IMR-90 (cell line): ENCODE measurements at regions not wholly inside any gene's neighbourhood (a gene's known extent, or its start where the extent isn't known, plus 50 kb on each side); places are given as distances from the start of the nearest gene placed in this dataset.

Source experiments
- ATAC-seq: fragments of 200-7000 bp; cut with Tn5 transposase; 2 replicates; pipeline ENCODE4 v1.9.1; 2020; ENCODE audit warnings: low read depth, mild to moderate bottlenecking, moderate library complexity
- BruUV-seq: library from RNA; stranded (reverse); fragments of 400-500 nt; replicated peaks from 2 replicates; lab custom pipeline; 2021; lab: Mats Ljungman, UMichigan
- CTCF ChIA-PET: fragments of 300-600 bp; formaldehyde crosslinking; extraction: SDS; loops from one replicate; lab custom pipeline; 2021; ENCODE audit warnings: antibody characterized with exemption; lab: Yijun Ruan, JAX
- POLR2A ChIA-PET: fragments of 300-600 bp; sonication (Branson Sonifier 250); formaldehyde crosslinking; loops from one replicate; lab custom pipeline; 2022; ENCODE audit warnings: antibody characterized with exemption; ENCODE audit not compliant: unreplicated experiment; lab: Charles Lee
- DNase-seq: peaks from one replicate; pipeline ENCODE4 v3.0.0; 2013
- H2AFZ ChIP-seq: replicated peaks from 2 replicates; pipeline ENCODE3; 2013; ENCODE audit warnings: low read length, mild to moderate bottlenecking; ENCODE audit not compliant: poor library complexity
- H2AK5ac ChIP-seq: 2 replicates; pipeline ENCODE4 v1.6.1; 2013; ENCODE audit warnings: low read depth, low read length, inconsistent platforms
- H2AK9ac ChIP-seq: replicated peaks from 2 replicates; pipeline ENCODE3; 2013; ENCODE audit warnings: mild to moderate bottlenecking, low read depth, low read length, moderate library complexity; ENCODE audit not compliant: poor library complexity
- H2BK120ac ChIP-seq: 2 replicates; pipeline ENCODE4 v1.6.1; 2013; ENCODE audit warnings: low read depth, low read length, inconsistent platforms
- H2BK15ac ChIP-seq: 3 replicates; pipeline ENCODE4 v1.6.1; 2013; ENCODE audit warnings: low read depth, low read length, inconsistent platforms
- H2BK20ac ChIP-seq: 2 replicates; pipeline ENCODE4 v1.6.1; 2013; ENCODE audit warnings: low read depth, mild to moderate bottlenecking, inconsistent platforms, low read length, moderate library complexity
- H2BK5ac ChIP-seq: 2 replicates; pipeline ENCODE4 v1.6.1; 2013; ENCODE audit warnings: mild to moderate bottlenecking, low read depth, low read length, inconsistent platforms; ENCODE audit not compliant: poor library complexity, severe bottlenecking
- H3K14ac ChIP-seq: replicated peaks from 2 replicates; pipeline ENCODE4 v1.6.1; 2013; ENCODE audit warnings: low read depth, low read length, inconsistent platforms
- H3K18ac ChIP-seq: 2 replicates; pipeline ENCODE4 v1.6.1; 2013; ENCODE audit warnings: low read depth, low read length, control low read depth
- H3K23ac ChIP-seq: 2 replicates; pipeline ENCODE4 v1.6.1; 2013; ENCODE audit warnings: low read depth, low read length, inconsistent platforms
- H3K27ac ChIP-seq: 2 replicates; pipeline ENCODE4 v1.5.1; 2013; ENCODE audit warnings: mild to moderate bottlenecking, control low read depth, low read length; ENCODE audit not compliant: insufficient read depth
- H3K27me3 ChIP-seq: 2 replicates; pipeline ENCODE4 v1.6.1; 2013; ENCODE audit warnings: low read length; ENCODE audit not compliant: control insufficient read depth, insufficient read depth
- H3K36me3 ChIP-seq: 2 replicates; pipeline ENCODE4 v1.6.1; 2013; ENCODE audit warnings: low read length, mixed read lengths; ENCODE audit not compliant: control insufficient read depth, insufficient read depth
- H3K4ac ChIP-seq: 2 replicates; pipeline ENCODE4 v1.6.1; 2013; ENCODE audit warnings: low read depth, low read length, inconsistent platforms
- H3K4me1 ChIP-seq: 2 replicates; pipeline ENCODE4 v1.6.1; 2013; ENCODE audit warnings: low read length, mixed read lengths; ENCODE audit not compliant: control insufficient read depth, insufficient read depth
- H3K4me2 ChIP-seq: 2 replicates; pipeline ENCODE4 v1.6.1; 2013; ENCODE audit warnings: low read depth, mild to moderate bottlenecking, control low read depth, low read length, moderate library complexity
- H3K4me3 ChIP-seq: 2 replicates; pipeline ENCODE4 v1.5.1; 2013; ENCODE audit warnings: low read depth, mild to moderate bottlenecking, control low read depth, low read length, moderate library complexity; ENCODE audit not compliant: insufficient read depth
- H3K56ac ChIP-seq: 2 replicates; pipeline ENCODE4 v1.6.1; 2013; ENCODE audit warnings: low read length, inconsistent platforms; ENCODE audit not compliant: insufficient read depth; ENCODE audit errors: extremely low read depth
- H3K79me1 ChIP-seq, 2 experiments: 2 replicates each; pipeline ENCODE4 v1.6.1; 2013; ENCODE audit warnings: low read length in 2 of 2, inconsistent platforms in 1 of 2, low read depth in 1 of 2
- H3K9ac ChIP-seq: 2 replicates; pipeline ENCODE4 v1.6.1; 2013; ENCODE audit warnings: low read depth, low read length, control low read depth
- H3K9me1 ChIP-seq: 2 replicates; pipeline ENCODE4 v1.6.1; 2013; ENCODE audit warnings: low read length, inconsistent platforms; ENCODE audit not compliant: insufficient read depth
- H3K9me3 ChIP-seq: 2 replicates; pipeline ENCODE4 v1.6.1; 2013; ENCODE audit warnings: low read length; ENCODE audit not compliant: control insufficient read depth, insufficient read depth
- H4K20me1 ChIP-seq: 2 replicates; pipeline ENCODE4 v1.6.1; 2013; ENCODE audit warnings: low read length, inconsistent platforms; ENCODE audit not compliant: insufficient read depth
- H4K5ac ChIP-seq: 2 replicates; pipeline ENCODE4 v1.6.1; 2013; ENCODE audit warnings: mild to moderate bottlenecking, low read depth, low read length, control low read depth
- H4K8ac ChIP-seq, 2 experiments: 2 replicates each; pipeline ENCODE4 v1.6.1; 2013; ENCODE audit warnings: low read depth in 2 of 2, low read length in 2 of 2, control low read depth in 1 of 2, inconsistent platforms in 1 of 2
- H4K91ac ChIP-seq: 2 replicates; pipeline ENCODE4 v1.6.1; 2013; ENCODE audit warnings: low read depth, low read length, inconsistent platforms; ENCODE audit not compliant: insufficient read depth
- BHLHE40 ChIP-seq: fragments of 150-350 bp; IDR thresholded peaks from 2 replicates; pipeline ENCODE4 v1.6.1; 2016; ENCODE audit warnings: mild to moderate bottlenecking, low read depth, low read length
- CEBPB ChIP-seq: IDR thresholded peaks from 2 replicates; pipeline ENCODE4 v1.6.1; 2012; ENCODE audit warnings: low read depth, low read length, improper control_type of control experiment
- CHD1 ChIP-seq: IDR thresholded peaks from 2 replicates; pipeline ENCODE4 v1.6.1; 2012; ENCODE audit warnings: low read depth, low read length, improper control_type of control experiment
- FOS ChIP-seq: fragments of 150-350 bp; IDR thresholded peaks from 2 replicates; pipeline ENCODE4 v1.6.1; 2016; ENCODE audit warnings: low read depth, low read length
- MAFK ChIP-seq: IDR thresholded peaks from 2 replicates; pipeline ENCODE4 v1.6.1; 2012; ENCODE audit warnings: low read depth, low read length, improper control_type of control experiment
- MAZ ChIP-seq: IDR thresholded peaks from 2 replicates; pipeline ENCODE4 v1.6.1; 2012; ENCODE audit warnings: low read depth, mild to moderate bottlenecking, low read length, improper control_type of control experiment, moderate library complexity, borderline replicate concordance
- MXI1 ChIP-seq: IDR thresholded peaks from 2 replicates; pipeline ENCODE4 v1.6.1; 2012; ENCODE audit warnings: low read depth, mild to moderate bottlenecking, low read length, moderate library complexity, borderline replicate concordance
- NFE2L2 ChIP-seq: fragments of 150-350 bp; IDR thresholded peaks from 2 replicates; pipeline ENCODE4 v1.6.1; 2016; ENCODE audit warnings: low read depth, mild to moderate bottlenecking, low read length
- POLR2A ChIP-seq: IDR thresholded peaks from 2 replicates; pipeline ENCODE4 v1.6.1; 2012; ENCODE audit warnings: mild to moderate bottlenecking, low read depth, low read length
- RAD21 ChIP-seq: IDR thresholded peaks from 2 replicates; pipeline ENCODE4 v1.6.1; 2012; ENCODE audit warnings: low read length, improper control_type of control experiment
- RCOR1 ChIP-seq: IDR thresholded peaks from 2 replicates; pipeline ENCODE4 v1.6.1; 2012; ENCODE audit warnings: mild to moderate bottlenecking, low read length, improper control_type of control experiment; ENCODE audit not compliant: insufficient replicate concordance
- RFX5 ChIP-seq: IDR thresholded peaks from 2 replicates; pipeline ENCODE4 v1.8.0; 2012; ENCODE audit warnings: low read depth, mild to moderate bottlenecking, low read length, moderate library complexity
- SMC3 ChIP-seq: fragments of 150-350 bp; IDR thresholded peaks from 2 replicates; pipeline ENCODE4 v1.6.1; 2016; ENCODE audit warnings: low read depth, mild to moderate bottlenecking, antibody characterized with exemption, low read length, moderate library complexity
- WGBS, 2 experiments: methylation state at CpG; one replicate each; pipeline versions ENCODE4 v1.1.5 to v1.1.7; 2013; ENCODE audit warnings: missing lambda C conversion rate in 2 of 2; ENCODE audit not compliant: insufficient read length in 1 of 2; ENCODE audit errors: extremely low coverage in 2 of 2; 5-methylcytosine and 5-hydroxymethylcytosine counted together
- dilution Hi-C: fragments of 300-500 bp; cut with HindIII; formaldehyde crosslinking; loops from one replicate; pipeline ENCODE4 v1.14.3; 2018; ENCODE audit warnings: low sequenced_read_pairs; ENCODE audit not compliant: unreplicated experiment
- in situ Hi-C: fragments of 300-500 bp; cut with MboI; formaldehyde crosslinking; loops from 3 replicates; pipeline ENCODE4 v1.14.3; 2019; ENCODE audit warnings: low sequenced_read_pairs, inconsistent platforms, mixed read lengths
- intact Hi-C: fragments of 100-400 bp; cut with micrococcal nuclease; formaldehyde crosslinking; loops from 2 replicates; pipeline ENCODE4 v1.10.0; 2022
- TF ChIP-seq, protein P1 (sequence below): fragments of 150-350 bp; IDR thresholded peaks from 2 replicates; pipeline ENCODE4 v1.6.1; 2016; ENCODE audit warnings: low read depth, mild to moderate bottlenecking, low read length, moderate library complexity, borderline replicate concordance
- TF ChIP-seq, protein P2 (sequence below): fragments of 150-350 bp; IDR thresholded peaks from 2 replicates; pipeline ENCODE4 v1.6.1; 2017; ENCODE audit warnings: mild to moderate bottlenecking, antibody characterized with exemption, low read length, low read depth
- TF ChIP-seq, protein P3 (sequence below): conservative IDR thresholded peaks from 2 replicates; pipeline ENCODE4 v1.5.1; 2012; ENCODE audit warnings: mild to moderate bottlenecking, low read depth, low read length, improper control_type of control experiment

DNA sequence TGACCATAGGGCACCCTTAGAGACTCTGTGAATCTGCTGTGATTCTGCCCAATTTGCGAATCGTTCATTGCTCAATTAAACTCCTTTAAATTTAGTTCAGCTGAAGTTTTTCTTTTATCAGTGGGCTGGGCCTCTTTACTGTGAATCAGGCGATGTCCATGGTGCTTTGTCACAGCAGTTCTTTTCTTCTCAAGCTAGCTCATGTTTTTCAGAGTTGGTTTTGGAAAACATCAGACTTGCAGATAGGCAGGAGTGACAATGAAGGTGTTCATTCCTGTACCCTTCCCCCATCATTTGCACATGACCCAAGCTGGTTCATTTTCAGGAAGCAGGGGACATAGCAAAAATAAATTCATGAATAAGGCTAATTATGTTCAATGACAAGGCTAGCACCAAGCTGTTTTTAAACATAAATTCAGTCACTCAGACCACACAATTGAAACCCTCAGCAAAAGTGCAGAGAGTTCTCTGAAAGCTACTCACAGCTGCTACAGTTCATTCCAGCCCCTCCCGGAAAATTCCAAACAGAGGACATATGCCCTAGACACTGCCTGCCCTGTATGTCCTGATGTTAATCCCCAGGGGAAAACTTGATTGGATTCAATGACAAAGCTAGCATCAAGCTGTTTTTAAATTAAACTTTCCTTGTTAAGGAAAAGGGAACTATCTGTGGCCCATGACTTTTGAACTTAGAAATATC, 383.3 kb downstream of the C12orf75 start:
- no peak overlapping the region for H3K14ac ChIP-seq
- no CpG with 5 or more reads among the region's 4 CpGs for WGBS, 2 experiments
- ATAC-seq (no peak), DNase-seq (no peak)
- POLR2A ChIA-PET = no interaction called here
- H3K4ac ChIP-seq = no peak overlapping the region
- H2BK5ac ChIP-seq = no peak overlapping the region
- TF ChIP-seq RAD21 (no peak), POLR2A (no peak), MXI1 (no peak), BHLHE40 (no peak), MAFK (no peak), CEBPB (no peak), CHD1 (no peak), NFE2L2 (no peak), SMC3 (no peak), MAZ (no peak), FOS (no peak), RCOR1 (no peak), RFX5 (no peak)
- TF ChIP-seq, protein P1, sequence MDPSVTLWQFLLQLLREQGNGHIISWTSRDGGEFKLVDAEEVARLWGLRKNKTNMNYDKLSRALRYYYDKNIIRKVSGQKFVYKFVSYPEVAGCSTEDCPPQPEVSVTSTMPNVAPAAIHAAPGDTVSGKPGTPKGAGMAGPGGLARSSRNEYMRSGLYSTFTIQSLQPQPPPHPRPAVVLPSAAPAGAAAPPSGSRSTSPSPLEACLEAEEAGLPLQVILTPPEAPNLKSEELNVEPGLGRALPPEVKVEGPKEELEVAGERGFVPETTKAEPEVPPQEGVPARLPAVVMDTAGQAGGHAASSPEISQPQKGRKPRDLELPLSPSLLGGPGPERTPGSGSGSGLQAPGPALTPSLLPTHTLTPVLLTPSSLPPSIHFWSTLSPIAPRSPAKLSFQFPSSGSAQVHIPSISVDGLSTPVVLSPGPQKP = no peak
- TF ChIP-seq, protein P2, sequence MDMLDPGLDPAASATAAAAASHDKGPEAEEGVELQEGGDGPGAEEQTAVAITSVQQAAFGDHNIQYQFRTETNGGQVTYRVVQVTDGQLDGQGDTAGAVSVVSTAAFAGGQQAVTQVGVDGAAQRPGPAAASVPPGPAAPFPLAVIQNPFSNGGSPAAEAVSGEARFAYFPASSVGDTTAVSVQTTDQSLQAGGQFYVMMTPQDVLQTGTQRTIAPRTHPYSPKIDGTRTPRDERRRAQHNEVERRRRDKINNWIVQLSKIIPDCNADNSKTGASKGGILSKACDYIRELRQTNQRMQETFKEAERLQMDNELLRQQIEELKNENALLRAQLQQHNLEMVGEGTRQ = no peak
- TF ChIP-seq, protein P3, sequence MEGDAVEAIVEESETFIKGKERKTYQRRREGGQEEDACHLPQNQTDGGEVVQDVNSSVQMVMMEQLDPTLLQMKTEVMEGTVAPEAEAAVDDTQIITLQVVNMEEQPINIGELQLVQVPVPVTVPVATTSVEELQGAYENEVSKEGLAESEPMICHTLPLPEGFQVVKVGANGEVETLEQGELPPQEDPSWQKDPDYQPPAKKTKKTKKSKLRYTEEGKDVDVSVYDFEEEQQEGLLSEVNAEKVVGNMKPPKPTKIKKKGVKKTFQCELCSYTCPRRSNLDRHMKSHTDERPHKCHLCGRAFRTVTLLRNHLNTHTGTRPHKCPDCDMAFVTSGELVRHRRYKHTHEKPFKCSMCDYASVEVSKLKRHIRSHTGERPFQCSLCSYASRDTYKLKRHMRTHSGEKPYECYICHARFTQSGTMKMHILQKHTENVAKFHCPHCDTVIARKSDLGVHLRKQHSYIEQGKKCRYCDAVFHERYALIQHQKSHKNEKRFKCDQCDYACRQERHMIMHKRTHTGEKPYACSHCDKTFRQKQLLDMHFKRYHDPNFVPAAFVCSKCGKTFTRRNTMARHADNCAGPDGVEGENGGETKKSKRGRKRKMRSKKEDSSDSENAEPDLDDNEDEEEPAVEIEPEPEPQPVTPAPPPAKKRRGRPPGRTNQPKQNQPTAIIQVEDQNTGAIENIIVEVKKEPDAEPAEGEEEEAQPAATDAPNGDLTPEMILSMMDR = no peak
- no peak overlapping the region for H2BK15ac ChIP-seq
- BruUV-seq = no TSS peak
- CTCF ChIA-PET = interaction anchor here (1.1 kb wide), 1 partner anchor 10 kb away, joined by 3 read pairs; no protein-coding TSS in a partner anchor
- H3K56ac ChIP-seq = no peak overlapping the region
- H3K79me1 ChIP-seq = no peaks in the 10 kb centered on the region
- H4K8ac ChIP-seq = no peak overlapping the region
- H4K91ac ChIP-seq = no peak overlapping the region
- H2AK9ac ChIP-seq = no peak overlapping the region
- H3K9ac ChIP-seq = no peak overlapping the region
- H3K23ac ChIP-seq = no peak overlapping the region
- H4K5ac ChIP-seq = no peak overlapping the region
- intact Hi-C loops = no loop called here
- H3K18ac ChIP-seq = no peak overlapping the region
- no peak overlapping the region for H3K4me2 ChIP-seq
- no peaks in the 10 kb centered on the region for H3K9me3 ChIP-seq
- H2AFZ ChIP-seq = no peak overlapping the region
- H4K20me1 ChIP-seq = no peaks in the 10 kb centered on the region
- no peak overlapping the region for H3K27ac ChIP-seq
- in situ Hi-C loops = no loop called here
- H3K36me3 ChIP-seq = no peaks in the 10 kb centered on the region
- peaks cover 14% of the 10 kb centered on the region for H3K27me3 ChIP-seq
- no peak overlapping the region for H2AK5ac ChIP-seq
- dilution Hi-C loops = no loop called here
- no peaks in the 10 kb centered on the region for H3K9me1 ChIP-seq
- H3K4me3 ChIP-seq = no peak overlapping the region
- H3K4me1 ChIP-seq = no peaks in the 10 kb centered on the region
- no peak overlapping the region for H2BK20ac ChIP-seq
- no peak overlapping the region for H2BK120ac ChIP-seq
